Neural cell (in vitro differentiated cells): ENCODE measurements at regions not wholly inside any gene's neighbourhood (a gene's known extent, or its start where the extent isn't known, plus 50 kb on each side); places are given as distances from the start of the nearest gene placed in this dataset.

Experiments used
- CTCF ChIP-seq: fragments of 450-650 bp; IDR thresholded peaks from 2 replicates; pipeline ENCODE4 v1.5.1; 2014; ENCODE audit warnings: antibody characterized with exemption, mild to moderate bottlenecking, moderate library complexity; ENCODE audit not compliant: poor library complexity, severe bottlenecking
- EP300 ChIP-seq: fragments of 450-650 bp; conservative IDR thresholded peaks from 2 replicates; pipeline ENCODE4 v1.6.1; 2014; ENCODE audit warnings: antibody characterized with exemption, mild to moderate bottlenecking, moderate library complexity; ENCODE audit not compliant: poor library complexity, severe bottlenecking
- EZH2 ChIP-seq: fragments of 200-600, 300-800 bp; shearing (Covaris generic), sonication (generic); IDR thresholded peaks from 2 replicates; pipeline ENCODE4 v1.6.1; 2014; ENCODE audit warnings: antibody characterized with exemption, low read length, borderline replicate concordance, mild to moderate bottlenecking; ENCODE audit not compliant: insufficient read depth, poor library complexity, severe bottlenecking
- POLR2AphosphoS5 ChIP-seq: IDR thresholded peaks from 2 replicates; pipeline ENCODE4 v1.6.1; 2012
- RAD21 ChIP-seq: fragments of 450-650 bp; conservative IDR thresholded peaks from 2 replicates; pipeline ENCODE4 v1.6.1; 2014; ENCODE audit warnings: antibody characterized with exemption, mild to moderate bottlenecking, moderate library complexity
- REST ChIP-seq: IDR thresholded peaks from 2 replicates; pipeline ENCODE4 v1.6.1; 2012; ENCODE audit warnings: borderline replicate concordance
- SMC3 ChIP-seq: fragments of 450-650 bp; conservative IDR thresholded peaks from 2 replicates; pipeline ENCODE4 v1.6.1; 2014; ENCODE audit warnings: antibody characterized with exemption, mild to moderate bottlenecking, moderate library complexity; ENCODE audit not compliant: poor library complexity
- TAF1 ChIP-seq: IDR thresholded peaks from 2 replicates; pipeline ENCODE4 v1.6.1; 2012; ENCODE audit warnings: low read depth

- TF ChIP-seq EP300, result no peak
- no peak for TF ChIP-seq CTCF
- no peak for TF ChIP-seq EZH2
- no peak for TF ChIP-seq REST
- no peak for TF ChIP-seq SMC3
- TF ChIP-seq TAF1, result no peak
- no peak for TF ChIP-seq POLR2AphosphoS5
- no peak for TF ChIP-seq RAD21
These were observed 160.1 kb upstream of the CDH5 start for GRCh38 chr16:66206363-66206762.
